Left cardiac atrium (tissue), 4 donors: ENCODE measurements at regions not wholly inside any gene's neighbourhood (a gene's known extent, or its start where the extent isn't known, plus 50 kb on each side); places are given as distances from the start of the nearest gene placed in this dataset.

Source experiments
- ATAC-seq, 2 donors: fragments of 200-7000 bp; cut with Tn5 transposase; one replicate each; pipeline ENCODE4 v1.9.1; 2020; ENCODE audit warnings: mild to moderate bottlenecking in 2 of 2, moderate library complexity in 2 of 2
- DNase-seq: peaks from one replicate; pipeline ENCODE4 v3.0.0-alpha.2; 2020
- intact Hi-C, 2 donors: fragments of 100-400 bp; cut with DNase I; formaldehyde crosslinking; loops; one replicate each; pipeline versions ENCODE4 v1.14.1 to v1.15.1; 2022 to 2023
- donor health status: DM: no; HTN: yes; CAD: no.
- donor health status: DM: no; HTN: yes; CAD: no; lungs with severe emphysema.
- donor health status: DM: yes; HTN: yes; CAD: no.
- donor health status: Dilated cardiomyopathy.

DNA sequence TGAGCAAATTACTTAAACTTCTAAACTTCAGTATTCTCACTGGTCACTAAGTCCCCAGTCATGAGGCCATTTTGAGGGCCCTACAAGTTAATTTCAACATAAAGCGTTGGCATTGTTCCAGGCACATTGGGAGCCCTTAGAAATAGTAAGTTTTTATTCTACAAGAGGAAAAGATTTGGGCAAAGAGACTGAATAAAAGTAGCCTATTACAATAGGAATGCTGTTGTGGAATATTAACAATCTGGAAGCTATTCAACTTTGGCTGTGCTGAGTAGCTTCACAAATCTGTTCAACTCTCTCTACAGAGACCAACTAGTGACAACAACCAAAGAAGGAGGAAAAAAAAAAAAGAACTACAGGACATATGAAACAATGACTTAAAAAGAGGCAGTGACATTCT, 1287.5 kb upstream of the NXPH2 start:
- intact Hi-C loops, result no loop called here
- DNase-seq (no peak), ATAC-seq (no peak)

DNA sequence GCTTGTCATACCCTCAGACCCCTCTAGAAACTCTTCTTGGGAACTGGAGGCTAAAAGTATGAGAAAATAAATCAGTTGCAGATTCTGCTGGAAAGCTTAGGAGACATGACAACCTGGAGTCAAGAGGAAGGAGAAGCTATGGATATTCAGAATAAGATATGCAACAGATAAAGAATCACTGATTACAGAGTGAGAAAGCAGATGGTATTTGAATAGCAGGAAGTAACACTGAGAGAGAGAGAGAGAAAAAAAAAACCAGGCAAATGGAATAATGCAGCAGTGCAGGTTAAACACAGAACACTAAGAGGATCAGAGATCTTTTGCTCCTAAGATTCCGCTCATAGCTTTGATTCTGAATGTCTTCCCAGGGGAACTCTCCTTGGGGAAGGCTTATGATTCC, 1284.1 kb upstream of the NXPH2 start:
- intact Hi-C loops, result no loop called here
- ATAC-seq, result no peak
- DNase-seq, result no peak

DNA sequence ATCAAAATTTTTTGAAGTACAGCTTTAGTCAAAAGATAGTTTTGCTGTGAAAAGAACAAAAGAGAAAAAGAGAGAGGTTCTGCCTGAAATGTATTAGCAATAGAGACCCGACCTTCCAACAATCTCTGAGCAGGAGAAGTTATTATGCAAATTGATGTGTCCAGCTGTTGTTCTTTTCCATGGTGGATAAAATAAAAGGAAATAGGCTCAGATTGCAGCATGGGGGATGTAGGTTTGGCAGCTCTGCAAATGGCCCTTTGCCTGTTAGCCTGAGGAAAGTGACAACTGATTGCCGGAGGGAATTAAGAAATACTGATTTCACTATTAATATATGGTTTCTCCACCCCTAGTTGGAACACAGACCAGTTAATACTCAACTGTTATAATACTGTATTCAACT, 1283.2 kb upstream of the NXPH2 start:
- intact Hi-C loops, result no loop called here
- peak in 1 of 2 donors; percentile 44 for ATAC-seq
- DNase-seq, result no peak

DNA sequence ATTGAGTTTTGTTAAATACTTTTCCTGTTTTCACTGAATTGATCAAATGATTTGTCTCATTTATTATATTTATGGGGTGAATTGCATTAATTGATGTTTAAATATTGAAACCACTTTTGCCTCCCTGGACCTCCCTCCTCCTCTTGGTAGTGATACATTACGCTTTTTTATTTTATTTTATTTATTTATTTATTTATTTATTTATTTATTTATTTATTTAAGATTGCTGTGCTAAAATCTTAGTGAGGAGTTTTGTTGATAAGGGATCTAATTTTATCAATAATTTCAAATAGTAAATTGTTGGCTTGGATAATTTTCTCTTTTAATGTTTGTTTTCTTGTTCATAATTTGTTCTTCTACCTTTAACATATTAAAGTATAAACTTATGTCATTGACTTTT, 1281.0 kb upstream of the NXPH2 start:
- ATAC-seq (no peak), DNase-seq (no peak)
- intact Hi-C loops, result no loop called here

DNA sequence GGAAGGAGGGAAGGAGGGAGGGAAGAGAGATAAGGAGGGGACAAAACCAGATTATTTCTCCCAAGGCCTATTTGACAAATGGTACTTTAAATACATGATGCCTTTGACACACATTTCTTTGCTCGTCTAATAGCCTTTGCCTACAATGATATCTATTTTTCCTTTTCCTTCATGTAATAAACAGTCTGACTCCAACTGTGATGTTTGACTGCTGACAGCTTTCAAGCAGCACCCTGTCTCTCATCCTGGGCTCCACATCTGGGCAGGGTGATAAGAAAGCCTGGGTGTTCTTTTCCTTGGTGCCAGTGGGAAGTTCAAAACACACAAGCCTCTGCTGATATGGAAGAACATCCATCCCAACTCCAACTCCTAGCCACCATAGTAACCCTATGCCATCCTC, 1277.7 kb upstream of the NXPH2 start:
- ATAC-seq (no peak), DNase-seq (no peak)
- intact Hi-C loops, result no loop called here

DNA sequence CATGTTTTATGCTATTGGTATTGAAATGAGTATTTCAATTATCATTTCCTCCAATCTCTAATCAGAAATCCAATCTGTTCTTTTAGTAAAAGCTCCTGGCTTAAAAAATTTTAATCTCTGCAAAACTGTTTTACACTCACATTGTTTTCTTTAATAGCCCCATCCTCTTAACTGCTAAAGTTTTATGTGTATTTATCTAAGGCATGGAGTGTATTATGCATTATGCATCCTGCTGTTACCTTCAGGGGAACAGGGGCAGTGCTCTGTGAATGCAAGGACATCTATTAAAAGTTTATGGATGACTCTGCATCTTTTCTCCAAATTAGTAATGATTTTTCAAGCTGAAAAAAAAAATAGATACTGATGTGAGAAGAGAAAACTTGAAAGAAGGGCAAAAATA, 1261.6 kb upstream of the NXPH2 start:
- ATAC-seq (no peak), DNase-seq (no peak)
- intact Hi-C loops, result no loop called here

DNA sequence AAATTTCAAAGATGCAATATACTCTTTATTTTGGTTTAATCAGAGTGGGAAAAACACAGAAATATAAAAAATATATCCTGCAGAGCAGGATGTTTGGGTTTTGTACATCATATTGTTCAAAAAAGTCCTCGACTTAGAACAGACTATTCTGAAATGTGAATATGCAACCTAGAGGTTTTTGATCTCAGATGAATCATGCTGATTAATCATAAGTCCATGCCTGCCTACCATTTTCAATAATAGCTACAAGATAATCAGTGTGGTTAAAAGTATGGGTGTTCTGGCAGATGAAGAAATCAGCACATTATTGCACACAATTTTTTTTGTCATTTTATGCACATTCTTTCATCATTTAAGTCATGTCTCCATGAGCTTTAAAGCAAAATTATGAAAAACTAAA, 1261.0 kb upstream of the NXPH2 start:
- intact Hi-C loops, result no loop called here
- ATAC-seq (no peak), DNase-seq (no peak)

DNA sequence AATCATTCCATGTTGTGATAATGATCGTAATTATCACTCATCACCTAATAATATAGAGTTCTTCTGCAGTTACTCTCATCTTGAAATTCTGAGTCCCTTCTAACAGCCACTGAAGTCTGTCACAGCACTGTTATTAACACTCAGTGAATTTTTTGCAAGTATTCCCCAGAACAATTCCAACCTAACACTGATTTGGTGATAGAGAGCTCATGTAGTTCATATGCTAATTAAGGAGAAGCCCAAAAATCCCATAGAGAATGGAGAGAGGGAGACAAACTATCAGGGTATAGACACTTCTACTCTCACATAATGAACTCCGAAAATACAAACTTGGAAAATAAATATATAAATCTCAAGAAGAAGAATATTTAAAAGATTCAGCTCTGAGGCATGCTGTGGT, 1253.4 kb upstream of the NXPH2 start:
- intact Hi-C loops, result no loop called here
- DNase-seq, result no peak
- no peak for ATAC-seq

DNA sequence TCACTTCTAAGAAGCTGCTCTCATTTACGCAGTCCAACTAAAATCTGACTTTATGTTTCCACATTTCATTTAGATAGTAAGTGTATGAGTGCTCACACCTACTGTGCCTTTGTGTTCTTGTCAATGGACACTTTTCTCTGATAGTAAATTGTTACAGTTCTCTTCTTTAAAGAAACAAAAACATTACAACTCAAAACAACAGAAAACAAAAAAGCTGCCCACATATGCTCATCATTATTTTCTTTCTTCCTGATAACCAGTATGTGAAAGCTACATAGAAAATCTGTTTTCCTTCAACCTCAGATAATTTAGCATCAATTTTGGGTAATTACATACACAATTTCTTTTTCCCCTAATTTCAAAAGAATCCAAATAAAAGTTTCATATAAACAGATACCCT, 1247.8 kb upstream of the NXPH2 start:
- DNase-seq (no peak), ATAC-seq (no peak)
- intact Hi-C loops, result no loop called here

DNA sequence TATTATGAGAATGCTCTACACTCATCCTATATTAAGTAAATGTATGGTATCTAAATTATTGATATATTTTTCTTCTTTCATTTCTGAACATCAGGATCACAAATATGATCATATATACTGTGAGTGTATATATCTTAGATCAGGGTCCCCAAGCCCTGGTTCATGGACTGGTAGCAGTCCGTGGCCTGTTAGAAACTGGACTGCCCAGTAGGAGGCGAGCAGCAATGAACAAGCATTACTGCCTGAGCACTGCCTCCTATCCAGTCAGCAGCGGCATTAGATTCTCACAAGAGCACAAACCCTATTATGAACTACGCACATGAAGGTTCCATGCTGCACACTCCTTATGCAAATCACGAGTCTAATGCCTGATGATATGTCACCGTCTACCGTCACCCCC, 1247.1 kb upstream of the NXPH2 start:
- DNase-seq (no peak), ATAC-seq (no peak)

DNA sequence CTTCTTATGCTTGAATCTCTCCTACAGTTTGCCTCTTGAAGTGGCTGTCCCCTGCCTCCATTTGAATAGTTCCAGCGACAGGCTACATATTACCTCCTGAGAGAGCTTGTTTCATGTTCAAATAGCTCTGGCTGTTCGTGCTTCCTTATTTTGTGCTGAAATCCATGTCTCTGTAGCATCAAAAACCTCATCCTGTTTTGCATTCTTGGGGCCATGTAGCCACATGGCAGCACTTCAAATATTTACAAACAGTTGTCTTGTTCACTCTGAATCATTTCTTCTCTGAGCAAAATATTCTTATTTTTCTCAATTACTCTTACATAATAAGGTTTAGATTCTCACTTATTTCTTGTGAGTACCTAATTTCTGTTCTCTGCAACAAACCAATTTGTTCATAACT, 1243.1 kb upstream of the NXPH2 start:
- DNase-seq (no peak), ATAC-seq (no peak)
- intact Hi-C loops, result no loop called here

More for the DNA sequence above, 1247.1 kb upstream of the NXPH2 start:
- intact Hi-C loops, result no loop called here

DNA sequence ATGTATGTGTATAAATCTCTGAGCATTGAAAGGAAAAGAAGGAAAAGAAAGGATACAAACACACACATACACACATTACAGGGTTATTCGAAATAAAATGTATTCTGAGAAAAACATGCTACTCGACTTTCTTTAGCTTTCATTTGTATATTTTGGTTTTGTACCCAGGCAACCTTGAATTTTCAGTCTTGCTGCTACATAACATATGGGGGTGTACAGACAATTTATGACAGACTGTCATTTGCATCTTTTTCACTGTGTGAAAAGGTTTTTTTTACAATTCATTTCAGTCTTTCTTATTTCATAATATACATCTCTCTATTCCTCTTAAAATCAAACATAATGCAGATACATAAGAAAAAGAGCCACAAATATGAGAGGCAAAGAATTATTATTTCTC, 1238.4 kb upstream of the NXPH2 start:
- intact Hi-C loops, result no loop called here
- DNase-seq (no peak), ATAC-seq (no peak)

DNA sequence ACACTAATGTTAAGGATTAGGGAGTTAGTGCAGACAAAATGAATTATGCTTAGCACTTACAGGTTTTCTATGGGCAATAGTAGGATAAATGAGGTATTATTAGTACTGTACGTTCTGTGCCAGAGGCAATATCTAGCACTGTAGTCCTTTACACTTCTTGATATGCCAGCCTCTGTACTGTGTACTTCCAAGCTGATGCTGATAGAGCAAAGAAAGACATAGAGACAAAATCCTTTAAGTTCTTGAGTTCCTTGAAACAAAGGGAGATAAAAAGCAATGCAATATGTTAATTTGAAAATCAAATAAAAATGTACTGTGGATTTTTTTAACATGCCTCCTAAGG, 1234.0 kb upstream of the NXPH2 start:
- ATAC-seq (no peak), DNase-seq (no peak)
- intact Hi-C loops, result no loop called here

DNA sequence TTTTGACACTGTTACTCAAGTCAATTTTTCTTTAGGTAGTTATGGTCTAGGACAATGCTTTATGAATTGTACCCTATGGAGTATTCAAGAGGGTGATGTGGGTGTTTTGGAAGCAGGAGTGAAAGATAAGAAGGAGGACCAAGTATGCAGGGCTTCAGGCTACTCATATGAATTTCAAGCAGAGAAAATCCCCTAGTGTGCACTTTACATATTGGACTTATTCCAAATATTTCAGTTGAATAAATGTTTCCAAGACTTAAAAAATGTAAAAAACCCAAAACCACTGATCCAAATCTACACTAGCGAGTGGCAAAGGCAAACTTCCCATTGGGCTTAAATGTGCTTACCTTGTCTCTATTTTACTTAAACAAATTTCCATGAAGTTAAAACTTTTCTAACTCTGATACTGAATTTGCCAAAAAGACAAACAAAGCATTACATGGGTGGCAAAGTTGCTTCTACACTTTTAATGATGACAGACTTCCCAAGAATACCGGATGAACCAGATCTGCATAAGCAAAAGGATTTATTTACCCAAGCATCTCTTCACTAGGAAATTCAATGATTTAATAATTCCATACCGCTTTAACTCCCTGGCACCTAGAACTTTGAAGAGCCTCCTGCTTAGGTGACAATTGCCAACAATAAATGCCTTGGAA, 1233.5 kb upstream of the NXPH2 start:
- ATAC-seq (no peak), DNase-seq (no peak)
- intact Hi-C loops, result no loop called here

DNA sequence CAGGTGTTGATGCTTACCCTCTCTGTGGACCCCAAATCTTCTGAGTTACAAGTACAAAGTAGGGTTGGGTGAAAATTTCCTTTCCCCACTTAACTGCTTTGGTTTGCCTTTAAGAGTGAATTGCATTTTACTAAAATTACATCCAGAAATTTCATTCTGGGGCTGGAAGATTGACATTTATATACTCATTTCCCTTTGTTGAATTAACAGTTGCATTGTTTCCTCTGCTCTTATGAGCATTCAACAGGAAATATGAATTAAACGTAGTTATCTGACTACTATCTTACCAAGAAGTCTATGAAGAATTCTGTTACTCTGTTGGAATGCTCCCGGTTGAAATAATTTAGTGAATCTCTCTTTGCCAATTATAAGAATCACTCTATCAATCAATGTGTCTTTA, 1231.1 kb upstream of the NXPH2 start:
- intact Hi-C loops, result no loop called here
- ATAC-seq (no peak), DNase-seq (no peak)

DNA sequence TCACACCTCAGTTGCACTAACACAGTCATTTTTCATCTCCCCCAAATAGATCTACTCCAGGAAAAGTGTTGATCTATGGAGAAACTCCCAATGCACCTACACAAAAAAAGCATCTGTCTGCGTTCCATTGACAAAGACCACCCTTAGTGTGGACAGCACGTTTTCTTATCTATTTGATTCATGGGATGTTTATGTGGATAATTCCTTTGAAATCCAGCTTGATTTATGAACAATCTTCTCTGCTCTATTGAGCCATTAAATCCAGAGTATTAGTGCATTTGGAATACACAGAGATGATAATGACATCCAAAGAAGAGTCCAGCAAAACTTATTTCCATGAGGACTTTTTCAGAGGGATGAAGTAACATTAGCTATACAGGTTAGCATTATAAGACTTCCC, 1221.9 kb upstream of the NXPH2 start:
- DNase-seq (no peak), ATAC-seq (no peak)
- intact Hi-C loops, result no loop called here

DNA sequence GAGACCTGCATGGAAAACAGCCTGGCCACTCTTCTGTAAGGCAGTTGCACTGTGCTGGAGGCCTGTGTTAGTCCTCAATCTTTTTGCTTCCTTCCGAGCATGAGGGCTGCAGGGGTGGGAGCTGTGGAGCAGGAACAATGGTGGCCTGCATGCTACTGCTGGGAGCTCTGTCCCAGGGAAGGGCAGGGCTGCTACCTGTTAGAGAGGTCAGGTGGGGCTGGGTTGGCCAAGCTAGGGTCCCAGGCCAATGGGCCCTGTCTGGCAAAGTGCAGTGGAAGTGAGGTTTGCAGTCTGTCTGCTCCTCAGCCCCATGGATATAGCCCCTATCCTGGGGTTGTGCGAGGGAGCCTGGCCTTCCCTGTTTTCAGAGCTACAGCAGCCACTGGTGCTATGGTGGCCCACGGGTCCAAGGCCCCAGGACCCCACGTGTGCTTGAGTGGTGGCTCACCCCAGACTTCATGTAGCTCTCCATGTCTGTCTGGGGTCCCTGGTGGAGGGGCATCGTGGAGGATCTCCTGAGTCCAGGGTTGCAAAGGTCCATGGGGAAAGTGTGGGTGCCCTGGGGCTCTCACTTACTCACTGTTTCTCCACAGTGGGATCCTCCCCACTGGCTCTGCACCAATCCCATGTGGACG, 1212.6 kb upstream of the NXPH2 start:
- intact Hi-C loops, result no loop called here
- DNase-seq (no peak), ATAC-seq (no peak)

DNA sequence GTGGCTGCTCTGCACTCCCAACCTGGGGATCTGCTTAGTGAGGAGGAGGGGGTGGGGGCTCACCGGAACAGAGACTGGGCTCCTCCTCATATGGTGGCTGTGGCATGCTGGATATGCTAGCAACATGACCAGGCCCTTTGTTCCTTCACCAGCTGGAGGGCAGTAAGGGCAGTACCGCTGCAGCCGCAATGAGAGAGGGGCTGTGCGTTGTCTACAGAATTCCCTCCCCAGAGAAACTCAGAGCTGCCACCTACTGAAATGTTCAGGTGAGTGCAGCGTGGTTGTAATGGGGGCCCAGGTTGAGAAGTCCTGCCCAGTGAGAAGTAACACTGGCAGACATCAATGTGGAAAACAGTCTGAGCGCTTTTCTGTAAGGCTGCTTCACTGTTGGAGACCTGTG, 1211.9 kb upstream of the NXPH2 start:
- no peak for ATAC-seq
- intact Hi-C loops, result no loop called here
- DNase-seq, result no peak

DNA sequence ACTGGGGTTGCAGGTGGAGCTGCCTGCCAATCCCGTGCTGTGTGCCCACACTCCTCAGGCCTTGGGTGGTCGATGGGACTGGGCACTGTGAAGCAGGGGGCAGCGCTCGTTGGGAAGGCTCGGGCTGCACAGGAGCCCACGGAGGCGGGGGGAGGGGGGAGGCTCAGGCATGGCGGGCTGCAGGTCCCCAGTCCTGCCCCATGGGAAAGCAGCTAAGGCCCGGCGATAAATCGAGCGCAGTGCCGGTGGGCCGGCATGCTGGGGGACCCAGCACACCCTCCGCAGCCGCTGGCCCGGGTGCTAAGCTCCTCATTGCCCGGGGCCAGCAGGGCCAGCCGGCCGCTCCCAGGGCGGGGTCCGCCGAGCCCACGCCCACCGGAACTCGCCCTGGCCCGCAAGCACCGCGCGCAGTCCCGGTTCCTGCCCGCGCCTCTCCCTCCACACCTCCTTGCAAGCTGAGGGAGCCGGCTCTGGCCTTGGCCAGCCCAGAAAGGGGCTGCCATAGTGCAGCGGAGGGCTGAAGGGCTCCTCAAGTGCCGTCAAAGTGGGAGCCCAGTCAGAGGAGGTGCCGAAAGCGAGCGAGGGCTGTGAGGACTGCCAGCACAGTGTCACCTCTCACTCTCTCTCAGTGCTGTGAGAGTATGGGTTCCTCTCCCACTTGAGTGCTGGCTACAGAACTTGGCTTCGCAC, 1210.6 kb upstream of the NXPH2 start:
- ATAC-seq (no peak), DNase-seq (no peak)
- intact Hi-C loops, result no loop called here

DNA sequence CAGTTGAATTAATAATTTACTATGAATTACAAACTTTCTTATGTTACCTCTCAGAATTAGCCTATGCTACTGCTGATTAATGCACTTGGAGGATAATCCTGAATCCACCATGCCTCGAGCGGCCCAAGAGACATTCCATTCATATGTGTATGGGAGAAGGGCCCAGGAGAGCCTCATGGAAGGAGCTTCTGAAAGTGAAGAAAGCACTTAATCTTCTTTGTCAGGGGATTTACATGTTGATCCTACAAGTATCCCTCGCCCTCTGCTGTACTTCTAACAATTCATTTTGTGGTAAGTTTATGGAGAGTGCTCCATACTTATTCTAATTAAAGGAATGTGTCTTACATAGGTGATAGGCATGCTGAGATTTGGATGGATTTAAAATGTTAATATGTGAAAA, 1189.1 kb upstream of the NXPH2 start:
- intact Hi-C loops, result no loop called here
- DNase-seq, result no peak
- no peak for ATAC-seq

DNA sequence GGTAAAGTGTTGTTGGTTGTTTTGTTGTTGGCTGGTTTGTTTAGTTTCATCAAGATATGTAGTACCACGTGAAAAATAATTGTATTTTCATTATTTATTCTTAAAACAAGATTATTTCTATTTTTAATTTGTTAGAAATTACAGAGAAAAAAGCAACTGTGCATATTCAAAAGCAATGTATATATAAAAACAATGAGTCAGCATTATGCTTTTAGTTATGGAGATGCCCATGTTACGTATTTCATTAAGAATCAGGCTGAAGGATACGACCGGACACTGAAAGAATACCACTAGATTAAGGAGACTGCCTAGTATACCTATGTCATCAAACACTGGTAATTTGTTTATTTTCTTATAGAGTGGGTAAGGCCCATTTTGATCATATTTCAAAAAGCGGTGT, 1188.4 kb upstream of the NXPH2 start:
- intact Hi-C loops, result no loop called here
- DNase-seq (no peak), ATAC-seq (no peak)
